AG09319 (cell line): ENCODE measurements at regions not wholly inside any gene's neighbourhood (a gene's known extent, or its start where the extent isn't known, plus 50 kb on each side); places are given as distances from the start of the nearest gene placed in this dataset.

ENCODE experiments used
- DNase-seq: peaks from one replicate; pipeline ENCODE4 v3.0.0-alpha.2; 2010; ENCODE audit warnings: low read depth; ENCODE audit errors: extremely low read depth
- TF ChIP-seq, protein P1 (sequence below): IDR thresholded peaks from 2 replicates; pipeline ENCODE4 v1.5.1; 2011; ENCODE audit warnings: low read depth, mild to moderate bottlenecking, inconsistent platforms, low read length, moderate library complexity

DNA sequence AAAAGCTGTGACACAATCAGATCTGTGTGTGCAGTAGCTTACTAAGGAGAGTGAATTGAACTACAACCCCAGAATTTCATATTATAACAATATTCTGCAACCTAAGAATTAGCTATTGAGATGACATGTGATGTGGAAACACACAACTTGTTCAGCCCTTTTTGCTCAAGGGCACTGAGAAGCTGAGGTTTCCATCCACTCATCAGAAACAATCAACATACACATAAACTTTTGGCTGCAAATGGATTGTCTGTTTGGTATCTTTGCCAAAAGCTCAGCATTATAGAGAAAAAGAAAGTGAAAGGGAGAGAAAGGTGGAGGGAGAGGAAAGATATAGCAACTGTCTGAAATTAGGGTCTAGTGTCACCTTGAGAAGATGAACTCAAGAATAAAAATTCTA is 117.2 kb upstream of the KLF7 start:
- TF ChIP-seq, protein P1, sequence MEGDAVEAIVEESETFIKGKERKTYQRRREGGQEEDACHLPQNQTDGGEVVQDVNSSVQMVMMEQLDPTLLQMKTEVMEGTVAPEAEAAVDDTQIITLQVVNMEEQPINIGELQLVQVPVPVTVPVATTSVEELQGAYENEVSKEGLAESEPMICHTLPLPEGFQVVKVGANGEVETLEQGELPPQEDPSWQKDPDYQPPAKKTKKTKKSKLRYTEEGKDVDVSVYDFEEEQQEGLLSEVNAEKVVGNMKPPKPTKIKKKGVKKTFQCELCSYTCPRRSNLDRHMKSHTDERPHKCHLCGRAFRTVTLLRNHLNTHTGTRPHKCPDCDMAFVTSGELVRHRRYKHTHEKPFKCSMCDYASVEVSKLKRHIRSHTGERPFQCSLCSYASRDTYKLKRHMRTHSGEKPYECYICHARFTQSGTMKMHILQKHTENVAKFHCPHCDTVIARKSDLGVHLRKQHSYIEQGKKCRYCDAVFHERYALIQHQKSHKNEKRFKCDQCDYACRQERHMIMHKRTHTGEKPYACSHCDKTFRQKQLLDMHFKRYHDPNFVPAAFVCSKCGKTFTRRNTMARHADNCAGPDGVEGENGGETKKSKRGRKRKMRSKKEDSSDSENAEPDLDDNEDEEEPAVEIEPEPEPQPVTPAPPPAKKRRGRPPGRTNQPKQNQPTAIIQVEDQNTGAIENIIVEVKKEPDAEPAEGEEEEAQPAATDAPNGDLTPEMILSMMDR: no peak
- no peak for DNase-seq

DNA sequence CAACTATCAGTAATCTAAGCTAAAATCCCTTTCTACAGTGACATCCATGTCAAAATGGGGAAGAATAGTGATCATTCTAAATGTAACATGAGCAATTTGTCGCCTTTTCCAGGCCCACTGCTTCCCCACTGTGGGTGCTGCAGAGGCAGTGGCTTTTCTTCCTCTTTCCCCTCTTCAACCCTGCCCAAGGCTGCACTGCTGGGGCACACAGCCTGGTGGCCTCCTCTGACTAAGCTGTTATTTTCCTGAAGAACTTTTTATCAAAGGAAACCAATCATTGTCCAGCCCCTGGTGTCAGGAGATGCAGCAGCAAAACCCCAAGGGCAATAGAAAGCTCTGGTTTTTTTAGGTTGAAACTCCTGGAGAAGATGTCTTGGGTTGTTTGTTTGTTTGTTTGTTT is 117.6 kb upstream of the KLF7 start:
- DNase-seq: no peak
- TF ChIP-seq, protein P1: no peak; the same call in none of the 2 replicates

DNA sequence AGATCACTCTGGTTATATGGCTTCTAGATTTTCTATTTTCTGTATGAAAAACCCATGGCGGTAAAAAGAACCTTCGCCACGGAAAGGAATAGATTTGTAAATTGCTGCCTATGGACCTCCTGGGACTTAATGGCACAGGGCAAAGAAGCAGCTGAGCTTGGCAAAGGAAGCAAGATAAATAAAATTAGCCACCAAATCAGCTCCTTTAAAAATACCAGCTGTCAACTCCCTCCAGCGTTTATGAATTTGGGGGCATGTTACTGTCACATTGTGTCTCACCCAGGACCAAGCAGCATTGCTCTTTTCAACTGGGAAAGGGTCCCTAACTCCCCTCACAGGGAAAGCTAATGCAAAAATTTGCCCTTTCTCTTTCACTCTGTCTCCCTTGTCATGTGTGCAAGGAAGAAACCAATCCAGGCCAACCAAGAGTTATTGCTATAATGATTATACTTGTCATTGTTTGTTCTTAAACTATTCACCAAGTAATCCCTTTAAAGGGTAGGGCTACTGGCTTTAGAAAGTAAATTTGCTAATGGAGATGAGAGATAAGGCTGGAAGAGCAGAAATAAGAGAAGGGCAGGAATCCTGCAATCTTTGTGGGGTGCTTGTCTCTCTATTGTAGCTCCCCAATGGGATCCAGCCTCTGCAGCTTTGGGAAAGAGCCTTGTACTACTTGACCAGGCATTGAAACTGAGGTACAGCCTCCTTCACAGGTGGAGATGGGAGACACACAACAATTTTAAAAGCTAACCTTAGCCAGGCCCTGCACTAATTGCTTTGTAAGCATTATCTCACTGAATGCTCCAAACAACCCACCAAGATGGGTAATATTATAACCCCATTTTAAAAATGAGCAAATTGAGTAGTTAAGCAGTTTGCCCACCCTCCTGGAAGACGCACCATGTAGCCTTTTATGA is 119.1 kb upstream of the KLF7 start:
- DNase-seq: no peak
- TF ChIP-seq, protein P1: no peak

DNA sequence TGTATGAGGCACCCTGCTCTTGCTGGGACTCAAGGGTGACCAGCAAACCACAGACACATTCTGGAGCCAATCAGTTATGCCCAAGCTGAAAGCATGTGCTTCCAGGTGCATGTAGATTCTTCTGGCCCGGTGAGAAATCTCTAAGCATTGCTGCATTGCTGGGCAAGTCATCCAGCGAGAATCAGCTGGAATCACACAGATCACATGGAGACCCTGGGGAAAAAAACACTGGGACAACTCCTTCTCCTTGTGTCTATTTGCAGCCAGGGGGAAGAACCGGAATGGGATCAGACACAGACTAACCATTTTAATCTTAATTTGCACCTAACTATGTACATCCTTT is 119.7 kb upstream of the KLF7 start:
- TF ChIP-seq, protein P1: no peak
- no peak for DNase-seq

DNA sequence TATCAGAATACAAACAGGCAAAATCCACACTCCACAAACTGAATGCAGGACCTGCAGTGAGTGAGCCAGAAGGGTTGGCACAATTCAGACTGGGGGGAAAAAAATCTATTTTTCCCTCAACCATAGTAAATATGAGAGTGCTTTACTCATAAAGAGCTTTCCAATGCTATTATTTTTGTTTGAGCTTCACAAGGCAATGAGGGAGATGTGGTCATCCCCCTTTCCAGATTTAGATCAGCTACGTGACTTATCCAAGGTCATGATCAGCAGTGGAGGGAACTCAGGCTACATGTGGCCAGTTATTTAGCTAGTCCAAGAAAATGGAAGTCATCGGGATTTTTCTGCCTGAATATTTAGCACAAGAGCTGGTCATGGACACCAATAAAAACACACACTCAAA is 120.4 kb upstream of the KLF7 start:
- no peak for DNase-seq
- TF ChIP-seq, protein P1: no peak

DNA sequence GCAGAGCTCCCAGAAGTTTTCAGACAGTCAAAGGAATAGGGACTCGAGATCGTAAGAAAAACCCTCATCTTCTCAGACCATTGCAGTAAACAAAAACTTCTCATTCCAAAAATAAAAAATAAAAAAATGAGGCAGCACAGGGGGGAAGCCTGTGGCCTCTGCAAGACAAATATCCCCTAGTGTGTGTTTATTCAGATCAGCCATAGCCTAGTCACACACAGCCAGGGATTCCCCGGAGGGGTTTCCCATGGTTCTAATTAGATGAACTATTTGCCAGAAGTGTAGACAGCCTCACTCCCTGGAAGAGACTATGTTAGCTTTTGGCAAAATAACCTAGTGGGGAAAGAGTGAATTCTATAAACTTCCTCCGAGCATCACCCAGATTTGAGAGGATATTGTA is 122.9 kb upstream of the KLF7 start:
- no peak for DNase-seq
- TF ChIP-seq, protein P1: no peak

DNA sequence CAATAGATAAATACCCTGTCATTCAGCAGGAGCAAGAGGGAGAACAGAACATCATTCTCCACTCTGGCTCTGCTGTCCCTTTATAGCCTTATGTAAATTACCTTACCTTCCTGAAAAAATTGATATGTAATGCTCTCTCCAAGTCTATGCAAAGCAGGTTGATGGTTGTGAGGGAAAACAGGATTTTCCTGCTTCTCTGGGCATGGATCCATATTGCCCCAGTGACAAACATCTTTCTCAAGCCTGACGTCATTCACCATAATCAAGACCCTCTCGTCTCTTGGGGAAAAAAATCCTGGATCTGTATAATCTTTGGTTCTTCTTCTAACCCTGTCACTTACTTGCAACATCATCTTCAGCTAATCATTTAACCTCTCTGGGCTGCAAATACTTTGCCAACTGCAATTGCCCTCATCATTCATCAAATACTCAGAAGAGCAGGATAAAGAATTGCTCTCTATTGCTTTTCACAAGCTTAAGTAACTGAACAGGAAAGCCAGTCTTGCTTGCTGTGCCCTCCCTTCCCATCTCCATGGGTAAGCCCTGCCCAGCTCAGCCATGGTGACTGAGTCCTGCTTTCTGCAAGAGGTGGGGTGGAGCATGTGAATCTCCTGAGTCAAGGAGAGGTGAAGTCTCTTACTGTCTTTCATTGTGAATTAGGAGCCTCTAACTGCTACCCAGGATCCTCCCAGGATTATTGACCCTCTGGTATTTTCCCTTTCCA is 123.7 kb upstream of the KLF7 start:
- TF ChIP-seq, protein P1: no peak
- no peak for DNase-seq
